ENCODE measurements at regions not wholly inside any gene's neighbourhood (a gene's known extent, or its start where the extent isn't known, plus 50 kb on each side); places are given as distances from the start of the nearest gene placed in this dataset.

DNA sequence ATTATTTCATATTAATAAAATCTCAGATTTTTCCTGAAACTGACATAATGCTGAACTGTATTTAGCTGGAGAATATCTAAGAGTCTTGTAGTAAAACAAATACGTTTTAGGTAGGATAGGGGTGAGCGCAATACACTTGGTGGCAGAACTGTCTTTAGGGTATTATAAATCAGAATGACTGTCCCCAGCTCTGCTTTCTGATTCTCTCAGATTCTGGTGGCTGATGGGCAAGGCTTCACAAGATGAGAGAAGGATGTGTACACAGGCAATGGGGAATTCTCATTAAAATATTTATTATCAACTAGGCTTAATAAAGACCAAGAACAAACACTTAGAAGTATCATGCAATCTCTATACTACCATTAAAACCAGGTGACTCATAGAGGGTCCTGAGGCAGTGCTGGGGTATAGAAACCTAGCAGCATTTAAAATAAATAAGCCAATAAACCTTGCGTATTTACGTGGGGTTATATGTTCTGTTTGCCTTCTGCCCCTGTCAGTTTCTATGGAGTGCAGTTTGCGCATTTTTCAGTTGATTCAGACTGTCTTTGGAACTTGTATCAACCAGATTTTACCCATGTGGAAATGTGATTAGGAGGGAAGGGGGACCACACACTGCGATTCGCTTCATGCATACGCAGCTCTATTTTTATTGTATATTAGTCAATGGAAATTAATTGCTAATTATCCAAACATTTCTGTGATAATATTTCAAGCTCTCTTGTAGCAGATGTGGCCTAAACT is 1150.7 kb upstream of the WWC1 start:
- no peak for DNase-seq (ENCODE audit: low read depth)

DNA sequence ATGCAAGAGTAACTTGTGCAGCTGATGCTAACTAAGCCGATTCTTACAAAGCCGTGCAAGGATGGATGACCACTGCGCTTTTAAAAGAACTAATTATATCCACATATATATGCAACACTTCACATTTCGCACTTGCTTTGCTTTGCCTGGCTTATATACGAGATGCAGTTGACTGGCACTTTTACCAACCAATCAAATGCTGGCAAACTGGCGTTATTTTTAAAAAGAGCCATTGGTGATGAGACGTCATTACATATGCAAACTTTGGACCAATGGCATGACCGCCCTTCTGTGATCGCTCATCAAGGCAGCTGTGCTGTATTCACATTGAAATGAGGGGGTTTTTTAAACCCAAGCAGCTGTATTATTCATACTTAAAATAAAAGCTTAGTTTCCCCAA is 1147.7 kb upstream of the WWC1 start:
- no peak for DNase-seq (ENCODE audit: low read depth)

DNA sequence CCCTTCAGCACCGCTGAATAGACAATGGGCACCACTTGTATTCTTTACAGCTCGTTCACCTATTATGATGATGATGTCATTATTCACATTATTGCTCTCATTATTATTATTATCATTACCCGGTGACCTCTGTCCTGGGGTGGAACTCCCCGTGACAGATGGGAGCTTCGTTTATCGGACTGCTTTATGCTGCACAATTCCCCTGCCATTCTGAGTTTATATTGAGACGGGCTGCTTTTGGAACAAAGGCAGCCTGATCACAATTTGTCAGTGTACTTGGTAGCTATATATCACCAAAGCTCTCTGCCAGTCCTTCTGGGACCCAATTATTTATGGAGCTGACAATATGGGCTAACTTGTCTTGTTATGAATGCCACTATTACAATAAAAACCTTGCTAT is 1145.6 kb upstream of the WWC1 start:
- no peak for DNase-seq (ENCODE audit: low read depth)

DNA sequence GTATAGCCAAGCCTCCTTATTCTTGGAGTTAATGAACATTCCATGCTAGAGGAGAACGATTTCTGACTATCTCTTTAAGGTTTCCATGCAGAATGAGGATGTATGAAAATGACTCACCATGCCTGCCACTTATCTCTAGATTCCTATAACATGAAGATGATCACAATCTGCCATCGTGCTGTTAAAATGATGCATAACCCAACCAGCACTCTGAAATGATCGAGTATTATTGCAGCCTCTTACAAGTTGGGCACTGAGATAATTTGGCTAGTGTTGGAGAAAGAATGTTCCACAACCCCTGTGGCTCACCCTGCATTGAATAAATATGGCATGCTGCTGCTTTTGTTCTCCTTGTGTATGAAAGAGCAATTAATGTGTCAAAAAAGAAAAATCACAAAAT is 1143.6 kb upstream of the WWC1 start:
- no peak for DNase-seq (ENCODE audit: low read depth)

DNA sequence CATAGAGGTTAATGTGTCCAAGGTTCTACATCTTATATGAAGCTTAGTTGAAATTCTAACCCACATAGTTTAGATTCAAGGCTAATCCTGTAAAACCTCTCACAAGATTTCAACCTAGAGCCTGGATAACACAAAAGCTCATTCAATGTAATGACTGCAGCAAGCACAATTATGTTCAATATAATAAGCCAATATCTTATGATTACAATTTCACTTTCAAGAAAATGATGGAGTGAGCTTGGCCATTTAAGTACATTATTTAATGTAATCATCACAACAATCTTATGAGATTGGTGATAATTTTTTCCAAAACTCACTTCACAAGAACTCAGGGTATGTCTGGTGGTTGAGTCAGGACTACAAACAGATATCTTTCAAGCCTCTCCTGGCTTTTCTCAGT is 1140.8 kb upstream of the WWC1 start:
- no peak for DNase-seq (ENCODE audit: low read depth)

DNA sequence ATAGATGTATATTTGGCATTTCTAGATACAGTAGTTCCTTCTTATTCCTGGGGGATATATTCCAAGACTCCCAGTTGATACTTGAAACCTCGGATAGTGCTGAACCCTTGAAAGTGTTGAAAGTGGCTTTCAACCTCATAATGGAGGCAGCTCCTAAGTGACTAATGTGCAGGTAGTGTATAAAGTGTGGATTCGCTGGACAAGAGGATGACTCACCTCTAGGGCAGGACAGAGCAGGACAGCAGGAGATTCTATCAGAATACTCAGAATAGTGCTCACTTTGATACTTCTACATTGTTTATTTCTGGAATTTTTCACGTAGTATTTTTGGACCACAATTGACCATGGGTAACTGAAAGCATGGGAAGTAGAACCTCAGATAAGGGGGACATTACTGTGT is 1138.9 kb upstream of the WWC1 start:
- no peak for DNase-seq (ENCODE audit: low read depth)

DNA sequence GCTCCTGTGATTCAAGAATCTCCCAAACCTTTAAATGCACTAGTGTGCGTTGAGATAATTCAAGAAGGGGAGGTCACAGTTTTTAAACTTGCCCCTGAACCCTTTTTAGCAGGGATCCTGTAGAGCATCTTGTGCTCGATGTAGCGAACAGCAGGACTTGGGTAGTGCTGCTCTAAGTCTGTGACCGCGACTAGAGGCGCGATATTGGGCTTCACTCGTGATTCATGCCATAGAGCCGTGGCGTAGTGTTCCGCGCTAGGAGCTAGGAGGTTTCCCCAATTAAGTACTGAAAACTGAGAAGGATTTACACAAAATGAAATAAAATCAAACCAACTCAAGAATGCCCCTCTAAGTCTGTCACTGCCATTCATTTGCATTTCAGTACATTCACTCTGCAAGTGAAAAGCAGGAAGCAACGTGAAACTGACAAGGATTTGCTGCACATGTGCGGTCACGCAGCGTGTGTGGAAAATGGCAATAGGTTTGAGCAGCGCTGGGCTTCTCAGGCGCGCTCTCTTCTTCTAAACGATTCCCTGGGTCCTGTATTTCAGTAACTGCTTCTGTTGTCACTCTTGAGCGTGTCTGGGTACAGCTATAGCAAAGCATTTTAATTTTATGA is 1135.9 kb upstream of the WWC1 start:
- DNase-seq (ENCODE audit: low read depth), result no peak

DNA sequence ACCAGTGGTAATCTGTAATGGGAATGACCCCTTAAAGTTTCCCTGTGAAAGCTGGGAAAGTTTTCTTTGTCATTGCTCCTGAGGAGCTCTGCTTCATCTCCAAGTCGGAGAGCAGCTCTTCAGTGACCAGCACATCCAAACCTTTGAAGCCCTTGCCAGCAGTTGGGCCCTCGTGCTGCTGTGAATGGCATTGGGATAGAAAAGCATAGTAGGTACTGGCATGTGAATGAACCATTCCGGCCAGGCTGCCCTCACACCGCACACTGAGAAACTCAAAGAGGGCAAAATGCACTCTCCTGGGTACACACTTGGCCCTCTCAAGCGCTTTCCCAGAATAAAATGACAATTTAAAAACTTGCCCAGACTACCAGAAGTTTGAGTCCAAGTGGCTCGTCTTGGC is 1135.0 kb upstream of the WWC1 start:
- DNase-seq (ENCODE audit: low read depth), result no peak

DNA sequence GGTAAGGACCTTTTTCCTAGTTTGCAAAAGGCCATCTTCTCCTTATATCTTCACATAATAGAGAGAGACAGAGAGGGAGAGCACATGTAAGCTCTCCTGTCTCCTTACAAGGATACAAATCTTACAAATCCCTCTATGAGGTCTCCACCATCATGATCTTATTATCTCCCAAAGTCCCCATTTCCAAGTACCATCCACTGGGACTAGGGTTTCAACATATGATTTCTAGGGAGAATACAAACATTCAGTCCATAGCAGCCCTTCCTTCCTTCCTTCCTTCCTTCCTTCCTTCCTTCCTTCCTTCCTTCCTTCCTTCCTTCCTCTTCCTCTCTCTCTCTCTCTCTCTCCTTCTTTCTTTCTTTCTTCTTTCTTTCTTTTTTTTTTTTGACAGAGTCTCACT is 1132.9 kb upstream of the WWC1 start:
- no peak for DNase-seq (ENCODE audit: low read depth)

DNA sequence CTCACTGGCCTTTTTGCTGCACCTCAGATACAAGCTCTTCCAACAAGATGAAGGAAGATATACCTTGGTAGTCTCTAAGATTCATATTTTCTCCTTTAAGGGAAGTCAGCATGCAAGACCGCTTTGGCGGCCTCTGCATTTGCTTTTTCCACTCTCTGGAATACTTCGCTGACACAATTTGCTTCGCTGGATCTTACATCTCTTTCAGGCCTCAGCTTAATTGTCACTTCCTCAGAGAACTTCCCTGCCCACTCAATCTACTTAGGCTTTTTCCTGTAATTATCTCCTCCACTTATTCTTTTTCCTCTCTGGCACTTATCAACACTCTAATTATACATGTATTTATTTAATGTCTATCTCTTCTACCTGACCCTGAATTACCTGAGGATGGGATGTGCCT is 1131.1 kb upstream of the WWC1 start:
- no peak for DNase-seq (ENCODE audit: low read depth)

DNA sequence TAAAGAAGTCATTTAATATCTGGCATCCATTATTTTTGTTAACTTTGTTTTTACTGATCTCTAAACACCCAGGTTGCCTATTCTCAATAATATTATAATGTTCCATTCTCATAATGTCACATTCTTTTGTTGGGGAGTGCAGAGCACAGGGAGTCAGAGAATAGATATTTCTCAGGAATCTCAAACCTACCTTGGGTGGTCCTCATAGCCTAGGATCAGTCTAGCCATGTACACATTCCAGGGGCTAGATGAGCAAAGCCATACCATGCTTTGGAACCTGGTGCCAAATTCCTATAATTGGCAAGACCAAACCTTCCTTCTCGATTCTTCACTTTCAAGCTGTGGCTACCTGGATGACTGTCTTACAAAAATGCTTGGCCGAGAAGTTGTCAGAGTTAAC is 1124.7 kb upstream of the WWC1 start:
- DNase-seq (ENCODE audit: low read depth), result no peak

DNA sequence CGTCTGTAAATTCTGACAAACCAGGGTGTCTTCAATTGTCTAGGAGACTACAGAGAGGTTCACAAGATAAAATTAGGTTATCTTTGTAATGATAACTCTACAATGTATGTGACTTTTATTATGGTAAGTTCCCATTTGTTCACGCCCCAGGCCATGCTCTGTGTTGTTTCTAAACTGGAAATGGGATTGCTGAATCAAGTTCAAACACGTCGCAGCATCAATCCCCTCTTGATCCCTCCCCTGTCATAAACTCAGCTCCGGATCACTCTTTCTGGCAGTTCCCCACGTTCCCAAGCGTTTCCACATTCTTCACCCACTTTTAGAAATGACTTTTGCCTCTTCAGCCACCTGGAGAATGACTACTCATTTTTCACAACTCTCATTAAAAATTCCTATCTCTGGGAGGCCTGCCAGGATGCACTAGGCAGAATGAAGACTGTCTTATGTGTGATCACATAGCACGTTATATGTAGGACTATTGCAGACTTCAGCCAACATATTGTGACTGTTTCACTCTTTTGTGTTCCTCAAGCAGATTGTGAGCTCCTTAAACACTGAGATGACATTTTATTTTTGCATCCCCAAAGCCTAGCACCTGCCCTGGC is 1124.2 kb upstream of the WWC1 start:
- DNase-seq (ENCODE audit: low read depth), result no peak

DNA sequence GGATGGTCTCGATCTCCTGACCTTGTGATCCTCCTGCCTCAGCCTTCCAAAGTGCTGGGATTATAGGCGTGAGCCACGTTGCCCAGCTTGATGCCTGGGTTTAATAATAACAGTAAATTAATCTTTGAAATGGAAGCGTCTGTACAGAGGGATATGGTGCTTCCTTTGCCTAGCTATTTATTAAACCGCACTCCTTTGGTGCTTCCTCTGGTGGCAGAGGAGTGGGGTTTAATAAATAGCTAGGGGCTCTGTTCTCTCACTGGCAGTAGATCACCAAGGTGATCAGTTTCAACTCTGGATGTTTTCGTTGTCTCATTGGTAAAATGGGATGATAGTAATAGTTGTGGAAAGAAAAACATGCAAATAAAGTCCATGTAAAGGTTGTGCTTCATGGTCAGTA is 1122.5 kb upstream of the WWC1 start:
- no peak for DNase-seq (ENCODE audit: low read depth)

DNA sequence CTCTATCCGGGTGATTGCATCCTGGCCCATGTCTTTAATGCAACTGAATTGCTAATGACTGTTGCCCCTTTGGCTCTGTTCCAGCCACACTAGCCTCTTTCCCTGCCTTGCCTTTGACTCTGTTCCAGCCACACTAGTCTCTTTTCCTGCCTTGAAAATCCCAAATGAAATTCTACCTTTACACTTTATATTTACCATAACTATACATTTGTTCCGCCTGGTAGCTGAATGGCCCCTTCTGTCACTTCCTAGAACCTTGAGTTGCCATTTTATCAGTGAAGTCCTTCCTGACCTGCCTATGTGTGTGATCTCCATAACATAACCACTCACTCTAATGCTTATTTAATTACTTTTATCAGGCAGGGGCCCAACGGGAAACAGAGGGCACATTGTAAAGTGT is 1120.4 kb upstream of the WWC1 start:
- DNase-seq (ENCODE audit: low read depth), result no peak

DNA sequence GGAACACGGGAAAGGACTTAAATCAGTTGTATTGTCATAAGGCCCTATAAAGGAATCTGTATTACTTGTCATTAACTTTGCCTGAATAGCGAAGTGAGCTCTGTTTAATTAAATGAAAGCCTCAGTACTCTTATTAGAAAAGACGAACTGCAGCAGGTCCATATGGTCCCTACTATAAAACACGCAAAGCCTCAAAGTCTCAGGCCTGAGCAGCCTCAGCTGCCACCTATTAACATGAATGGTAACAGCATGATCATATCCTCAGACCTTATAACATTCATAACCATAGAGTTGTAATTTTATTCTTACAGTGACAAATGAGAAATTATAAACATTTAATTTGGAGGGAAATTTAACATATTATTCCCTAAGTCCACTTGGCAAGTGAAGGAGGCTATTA is 1113.7 kb upstream of the WWC1 start:
- DNase-seq (ENCODE audit: low read depth), result no peak

DNA sequence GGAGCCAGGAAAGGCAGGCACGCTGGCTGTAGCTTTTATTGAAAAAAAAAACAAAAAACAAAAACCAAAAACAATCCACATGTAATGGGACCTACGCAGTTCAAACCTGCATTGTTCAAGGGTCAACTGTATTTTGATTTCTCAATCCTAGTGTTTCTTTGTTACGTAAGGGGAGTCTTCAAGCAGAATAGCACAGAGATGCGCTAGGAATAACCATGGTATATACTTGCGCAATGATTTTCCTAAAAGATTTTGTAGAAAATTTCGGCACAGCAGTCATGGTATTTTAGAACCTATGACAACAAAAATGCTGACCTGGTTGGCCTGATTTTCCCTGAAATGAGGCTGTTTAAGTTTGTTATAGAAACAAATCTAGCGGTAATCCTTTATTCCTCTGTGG is 1110.5 kb upstream of the WWC1 start:
- DNase-seq (ENCODE audit: low read depth), result no peak

DNA sequence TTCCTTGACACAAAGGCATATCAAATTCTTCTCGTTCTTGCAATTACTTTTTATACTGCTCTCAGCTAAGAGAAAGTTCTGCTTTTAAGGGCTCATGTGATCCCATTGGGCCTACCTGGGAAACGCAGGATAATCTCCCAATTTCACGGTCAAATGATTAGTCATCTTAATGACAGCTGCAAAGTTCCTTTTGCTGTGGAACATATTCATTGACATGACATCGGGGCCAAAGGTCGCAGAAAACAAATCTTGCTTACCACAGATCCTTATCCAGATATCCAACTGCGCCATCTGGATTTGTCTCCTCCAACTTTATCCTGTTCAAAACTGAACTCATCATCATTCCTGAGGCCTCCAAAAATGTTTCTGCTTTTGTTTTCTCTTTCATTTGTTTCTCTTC is 1085.6 kb upstream of the WWC1 start:
- DNase-seq (ENCODE audit: low read depth), result no peak

DNA sequence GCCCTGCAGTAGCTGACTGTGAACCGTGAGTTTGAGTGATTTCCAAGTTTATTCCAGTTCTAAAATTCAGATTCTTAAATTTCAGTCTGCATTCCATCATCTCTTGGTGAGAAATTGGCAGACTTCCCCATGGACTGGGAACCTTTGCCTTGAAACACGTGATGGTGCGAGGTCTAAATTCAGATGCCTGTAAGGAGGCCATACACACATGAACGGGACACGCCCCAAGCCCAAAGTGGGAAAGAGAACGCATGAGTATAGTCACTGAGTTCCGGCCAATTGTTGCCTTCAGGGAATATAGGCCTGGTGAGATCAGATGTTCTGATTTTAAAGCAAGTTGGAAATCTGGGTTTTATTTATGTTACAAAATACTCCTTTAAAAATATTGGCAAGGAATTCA is 1084.4 kb upstream of the WWC1 start:
- no peak for DNase-seq (ENCODE audit: low read depth)

DNA sequence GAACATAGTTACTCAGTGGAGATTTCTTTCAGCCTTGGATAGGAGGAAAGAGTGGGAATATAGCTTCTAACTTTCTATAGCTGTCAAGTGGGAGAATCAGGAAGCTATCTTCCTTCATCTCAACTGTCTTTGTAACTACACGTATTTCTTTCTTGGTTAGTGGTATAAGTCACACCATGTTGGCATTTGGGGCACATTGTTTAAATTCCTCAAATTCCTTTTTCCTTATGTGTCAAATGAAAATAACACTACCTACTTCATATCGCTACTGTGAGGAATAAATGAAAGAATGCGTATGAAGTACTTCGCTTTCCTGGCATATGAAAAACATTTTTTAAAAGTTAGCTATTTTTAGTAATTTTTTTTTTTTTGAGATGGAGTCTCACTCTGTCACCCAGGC is 1082.5 kb upstream of the WWC1 start:
- DNase-seq (ENCODE audit: low read depth), result no peak

DNA sequence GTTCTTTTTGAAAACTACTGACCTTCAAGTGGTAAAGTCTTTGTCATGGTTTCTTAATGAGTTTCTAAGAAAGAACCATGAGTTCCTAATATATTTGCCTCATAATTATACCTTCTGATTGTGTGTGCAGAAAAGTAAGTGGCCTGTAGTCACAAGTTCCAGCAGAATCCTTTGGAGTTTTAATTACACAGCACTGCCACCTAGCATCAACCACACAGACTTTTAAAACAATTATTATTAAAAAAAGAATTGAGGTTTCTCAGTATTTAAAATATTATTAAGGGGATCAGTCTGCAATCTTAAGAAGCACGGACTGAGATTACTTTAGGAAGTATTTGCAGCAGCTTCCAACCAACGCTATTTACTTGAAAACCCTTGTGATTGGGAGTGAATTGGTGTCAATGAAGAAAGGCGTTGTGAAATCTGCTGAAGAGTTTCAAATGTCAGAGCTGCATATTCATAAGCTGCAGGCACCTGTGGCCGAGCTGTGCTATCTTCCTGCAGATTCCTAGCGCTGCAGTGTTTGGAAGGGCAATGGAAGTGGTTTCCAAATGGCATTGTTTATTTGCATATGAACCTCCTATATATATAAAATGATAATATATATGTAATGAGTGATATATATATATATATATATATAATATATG is 1074.2 kb upstream of the WWC1 start:
- no peak for DNase-seq (ENCODE audit: low read depth)

DNA sequence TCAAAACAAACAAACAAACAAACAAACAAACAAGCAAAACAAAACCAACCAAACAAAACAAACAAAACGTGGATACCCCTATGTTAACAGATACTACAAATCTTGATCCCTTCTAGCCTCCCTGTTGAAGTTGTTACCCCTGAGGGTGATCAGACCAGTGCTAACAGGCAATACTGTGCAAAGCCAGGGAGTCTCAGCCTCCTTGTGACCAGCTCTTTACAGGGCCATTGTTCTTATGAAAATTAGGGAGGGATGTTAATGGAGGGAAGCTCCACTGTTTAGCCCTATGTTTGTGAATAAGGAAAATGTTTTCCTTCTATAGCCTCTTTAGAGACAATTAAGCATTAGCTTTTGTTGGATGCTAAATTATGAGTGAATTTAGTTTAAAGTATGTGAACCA is 1072.1 kb upstream of the WWC1 start:
- no peak for DNase-seq (ENCODE audit: low read depth)

DNA sequence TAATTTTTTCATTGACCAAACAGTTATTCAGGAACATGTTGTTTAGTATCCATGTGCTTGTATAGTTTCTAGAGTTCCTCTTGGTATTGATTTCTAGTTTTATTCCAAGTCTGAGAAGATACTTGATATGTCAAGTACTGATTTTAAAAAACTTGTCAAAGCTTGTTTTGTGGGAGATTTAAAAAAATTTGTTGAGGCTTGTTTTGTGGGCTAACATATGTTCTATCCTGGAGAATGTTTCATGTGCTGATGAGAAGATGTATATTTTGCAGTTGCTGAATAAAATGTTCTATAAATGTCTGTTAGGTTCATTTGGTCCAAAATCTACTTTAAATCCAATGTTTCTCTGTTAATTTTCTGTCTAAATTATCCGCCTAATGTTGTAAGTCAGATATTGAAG is 1065.1 kb upstream of the WWC1 start:
- no peak for DNase-seq (ENCODE audit: low read depth)

DNA sequence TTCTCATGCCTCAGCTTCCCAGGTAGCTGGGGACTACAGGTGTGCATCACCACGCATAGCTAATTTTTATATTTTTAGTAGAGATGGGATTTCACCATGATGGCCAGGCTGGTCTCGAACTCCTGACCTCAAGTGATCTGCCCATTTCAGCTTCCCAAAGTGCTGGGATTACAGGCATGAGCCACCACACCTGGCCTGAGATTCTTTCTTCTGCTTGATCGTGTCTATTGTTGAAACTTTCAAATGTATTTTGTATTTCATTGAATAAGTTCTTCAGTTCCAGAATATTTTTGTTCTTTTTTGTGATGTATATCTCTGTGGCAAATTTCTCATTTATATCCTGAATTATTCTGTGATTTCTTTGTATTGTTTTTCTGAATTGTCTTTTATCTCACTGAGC is 1063.3 kb upstream of the WWC1 start:
- DNase-seq (ENCODE audit: low read depth), result no peak
